ENCODE measurements at regions not wholly inside any gene's neighbourhood (a gene's known extent, or its start where the extent isn't known, plus 50 kb on each side); places are given as distances from the start of the nearest gene placed in this dataset.

DNA sequence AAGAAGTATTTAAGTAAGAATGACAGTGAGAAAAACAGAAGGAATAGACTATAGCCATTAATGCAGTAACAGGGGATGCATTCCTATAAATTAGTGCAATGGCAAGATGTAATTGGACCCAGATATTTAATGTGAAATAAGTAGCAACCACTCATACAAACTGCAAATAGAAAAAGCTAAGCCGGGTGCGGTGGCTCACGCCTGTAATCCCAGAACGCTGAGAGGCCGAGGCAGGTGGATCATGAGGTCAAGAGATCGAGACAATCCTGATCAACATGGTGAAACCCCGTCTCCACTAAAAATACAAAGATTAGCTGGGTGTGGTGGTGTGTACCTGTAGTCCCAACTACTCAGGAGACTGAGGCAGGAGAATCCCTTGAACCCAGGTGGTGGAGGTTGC, 845.8 kb downstream of the PDHA2 start:
- TF ChIP-seq, protein P1, sequence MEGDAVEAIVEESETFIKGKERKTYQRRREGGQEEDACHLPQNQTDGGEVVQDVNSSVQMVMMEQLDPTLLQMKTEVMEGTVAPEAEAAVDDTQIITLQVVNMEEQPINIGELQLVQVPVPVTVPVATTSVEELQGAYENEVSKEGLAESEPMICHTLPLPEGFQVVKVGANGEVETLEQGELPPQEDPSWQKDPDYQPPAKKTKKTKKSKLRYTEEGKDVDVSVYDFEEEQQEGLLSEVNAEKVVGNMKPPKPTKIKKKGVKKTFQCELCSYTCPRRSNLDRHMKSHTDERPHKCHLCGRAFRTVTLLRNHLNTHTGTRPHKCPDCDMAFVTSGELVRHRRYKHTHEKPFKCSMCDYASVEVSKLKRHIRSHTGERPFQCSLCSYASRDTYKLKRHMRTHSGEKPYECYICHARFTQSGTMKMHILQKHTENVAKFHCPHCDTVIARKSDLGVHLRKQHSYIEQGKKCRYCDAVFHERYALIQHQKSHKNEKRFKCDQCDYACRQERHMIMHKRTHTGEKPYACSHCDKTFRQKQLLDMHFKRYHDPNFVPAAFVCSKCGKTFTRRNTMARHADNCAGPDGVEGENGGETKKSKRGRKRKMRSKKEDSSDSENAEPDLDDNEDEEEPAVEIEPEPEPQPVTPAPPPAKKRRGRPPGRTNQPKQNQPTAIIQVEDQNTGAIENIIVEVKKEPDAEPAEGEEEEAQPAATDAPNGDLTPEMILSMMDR (IDR thresholded peaks at IDR 0.05) = no peak
- TF ChIP-seq ZFX (IDR thresholded peaks at IDR 0.05; ENCODE audit: borderline replicate concordance) = no peak

All from 22Rv1 (cell line).